GM23338 (cell line): ENCODE measurements at regions not wholly inside any gene's neighbourhood (a gene's known extent, or its start where the extent isn't known, plus 50 kb on each side); places are given as distances from the start of the nearest gene placed in this dataset.

ENCODE experiments used
- ATAC-seq: fragments of 200-7000 bp; cut with Tn5 transposase; 3 replicates; pipeline ENCODE4 v1.9.1; 2020
- DNase-seq: peaks from one replicate; pipeline ENCODE4 v3.0.0-alpha.2; 2015; ENCODE audit warnings: low spot score
- H2AFZ ChIP-seq: fragments of 200-600 bp; sonication (generic); 2 replicates; pipeline ENCODE4 v1.8.0; 2016; ENCODE audit warnings: antibody characterized with exemption, mild to moderate bottlenecking, moderate library complexity
- H3F3A ChIP-seq: fragments of 200-600 bp; sonication (generic); replicated peaks from 2 replicates; pipeline ENCODE4 v1.8.0; 2017; ENCODE audit warnings: antibody characterized with exemption, mixed run types, low read depth
- H3K27ac ChIP-seq: fragments of 200-600 bp; sonication (generic); 2 replicates; pipeline ENCODE4 v1.6.1; 2016; ENCODE audit warnings: low read depth
- H3K27me3 ChIP-seq: fragments of 200-600 bp; sonication (generic); 2 replicates; pipeline ENCODE4 v1.8.0; 2016; ENCODE audit warnings: mild to moderate bottlenecking, mixed run types, moderate library complexity; ENCODE audit not compliant: insufficient read depth
- H3K36me3 ChIP-seq: fragments of 200-600 bp; sonication (generic); 2 replicates; pipeline ENCODE4 v1.8.0; 2016; ENCODE audit warnings: mild to moderate bottlenecking; ENCODE audit not compliant: insufficient read depth
- H3K4me1 ChIP-seq: fragments of 200-600 bp; sonication (generic); 2 replicates; pipeline ENCODE4 v1.8.0; 2016; ENCODE audit warnings: mild to moderate bottlenecking, moderate library complexity; ENCODE audit not compliant: insufficient read depth
- H3K4me2 ChIP-seq: fragments of 200-600 bp; sonication (generic); 2 replicates; pipeline ENCODE4 v1.7.1; 2017; ENCODE audit warnings: mixed run types
- H3K4me3 ChIP-seq: fragments of 200-600 bp; sonication (generic); 2 replicates; pipeline ENCODE4 v1.6.1; 2016; ENCODE audit warnings: mixed run types
- H3K79me2 ChIP-seq: fragments of 200-600 bp; sonication (generic); replicated peaks from 2 replicates; pipeline ENCODE4 v1.8.0; 2017; ENCODE audit warnings: mild to moderate bottlenecking; ENCODE audit not compliant: insufficient read depth
- H3K9me2 ChIP-seq: fragments of 200-600 bp; sonication (generic); 2 replicates; pipeline ENCODE4 v1.8.0; 2017; ENCODE audit not compliant: insufficient read depth
- H4K20me1 ChIP-seq: fragments of 200-600 bp; sonication (generic); replicated peaks from 2 replicates; pipeline ENCODE4 v1.8.0; 2017; ENCODE audit warnings: mild to moderate bottlenecking; ENCODE audit not compliant: insufficient read depth
- H3K27ac Mint-ChIP-seq: 2 replicates; pipeline ENCODE4 v1.8.0; 2020; ENCODE audit warnings: inconsistent platforms, mild to moderate bottlenecking, moderate library complexity, mixed read lengths
- H3K27me3 Mint-ChIP-seq: 3 replicates; pipeline ENCODE4 v1.8.0; 2022; ENCODE audit warnings: low read depth, mild to moderate bottlenecking, moderate library complexity, mixed read lengths, inconsistent platforms; ENCODE audit not compliant: insufficient read depth, poor library complexity
- H3K36me3 Mint-ChIP-seq: 3 replicates; pipeline ENCODE4 v1.8.0; 2021; ENCODE audit warnings: low read depth, mild to moderate bottlenecking, inconsistent platforms, moderate library complexity, mixed read lengths
- H3K4me1 Mint-ChIP-seq: 3 replicates; pipeline ENCODE4 v1.8.0; 2020; ENCODE audit warnings: mild to moderate bottlenecking, inconsistent platforms, mixed read lengths
- H3K4me3 Mint-ChIP-seq: 3 replicates; pipeline ENCODE4 v1.8.0; 2021; ENCODE audit warnings: moderate library complexity, mild to moderate bottlenecking, inconsistent platforms, mixed read lengths
- H3K9me3 Mint-ChIP-seq: 3 replicates; pipeline ENCODE4 v1.8.0; 2020; ENCODE audit warnings: moderate library complexity, mild to moderate bottlenecking, inconsistent platforms, mixed read lengths
- CREB1 ChIP-seq: fragments of 250-450 bp; sonication (Bioruptor Pico); IDR thresholded peaks from 2 replicates; pipeline ENCODE4 v1.5.0; 2020; ENCODE audit warnings: low read depth, mild to moderate bottlenecking, moderate library complexity
- CTCF ChIP-seq, 2 experiments: fragments of 200-600 bp in 1 of 2; sonication (generic) in 1 of 2; conservative IDR thresholded peaks; 2 replicates each; pipeline versions ENCODE4 v1.5.1 to v1.6.1; 2016 to 2017; ENCODE audit warnings: antibody characterized with exemption in 2 of 2, low read depth in 2 of 2, mild to moderate bottlenecking in 2 of 2, moderate library complexity in 1 of 2
- ETS1 ChIP-seq: IDR thresholded peaks from 2 replicates; pipeline ENCODE4 v1.6.1; 2016; ENCODE audit warnings: antibody characterized with exemption
- EZH2 ChIP-seq: fragments of 200-600 bp; sonication (generic); IDR thresholded peaks from one replicate; pipeline ENCODE4 v1.8.0; 2017; ENCODE audit warnings: antibody characterized with exemption, mild to moderate bottlenecking, low read depth; ENCODE audit not compliant: unreplicated experiment
- EZH2phosphoT487 ChIP-seq: fragments of 200-600 bp; sonication (generic); IDR thresholded peaks from one replicate; pipeline ENCODE4 v1.8.1; 2018; ENCODE audit warnings: antibody characterized with exemption; ENCODE audit not compliant: unreplicated experiment
- JUNB ChIP-seq: IDR thresholded peaks from one replicate; pipeline ENCODE4 v1.6.1; 2016; ENCODE audit warnings: antibody characterized with exemption; ENCODE audit not compliant: unreplicated experiment
- NANOG ChIP-seq: IDR thresholded peaks from 2 replicates; pipeline ENCODE4 v1.6.1; 2016; ENCODE audit warnings: antibody characterized with exemption, borderline replicate concordance
- POLR2AphosphoS5 ChIP-seq: IDR thresholded peaks from 2 replicates; pipeline ENCODE4 v1.6.1; 2016; ENCODE audit warnings: antibody characterized with exemption, low read depth
- REST ChIP-seq: IDR thresholded peaks from one replicate; pipeline ENCODE4 v1.6.1; 2018; ENCODE audit warnings: antibody characterized with exemption; ENCODE audit not compliant: unreplicated experiment
- STAT1 ChIP-seq: IDR thresholded peaks from one replicate; pipeline ENCODE4 v1.6.1; 2016; ENCODE audit warnings: antibody characterized with exemption; ENCODE audit not compliant: unreplicated experiment
- ZNF114 ChIP-seq: fragments of 250-450 bp; sonication (Bioruptor Pico); IDR thresholded peaks from 2 replicates; pipeline ENCODE4 v1.5.0; 2020; ENCODE audit warnings: mild to moderate bottlenecking, moderate library complexity
- ZNF331 ChIP-seq: fragments of 250-450 bp; sonication (Bioruptor Pico); IDR thresholded peaks from 2 replicates; pipeline ENCODE4 v1.5.0; 2020; ENCODE audit warnings: low read depth, mild to moderate bottlenecking, moderate library complexity
- ZNF462 ChIP-seq: fragments of 250-450 bp; sonication (Bioruptor Pico); IDR thresholded peaks from 2 replicates; pipeline ENCODE4 v1.5.0; 2020; ENCODE audit warnings: mild to moderate bottlenecking, moderate library complexity

- Mint-ChIP-seq H3K36me3 (peaks cover 15% of the 10 kb centered on the region; the same call in 2 of the 3 replicates), H3K4me1 (peaks cover 11% of the 10 kb centered on the region), H3K4me3 (no peak overlapping the region), H3K27ac (no peak overlapping the region), H3K9me3 (peaks cover 16% of the 10 kb centered on the region), H3K27me3 (no peaks in the 10 kb centered on the region)
- peaks cover 7% of the 10 kb centered on the region for H3K4me1 ChIP-seq
- DNase-seq = no peak
- no peaks in the 10 kb centered on the region for H3K79me2 ChIP-seq
- 0 out of 2 replicates have a peak, but pooled peaks cover 8% of the 10 kb centered on the region for H3K9me2 ChIP-seq
- H3K4me2 ChIP-seq = peak overlapping the region; percentile 70
- H2AFZ ChIP-seq = no peak overlapping the region
- no peaks in the 10 kb centered on the region for H3F3A ChIP-seq
- no peaks in the 10 kb centered on the region for H4K20me1 ChIP-seq
- no peak overlapping the region for H3K27ac ChIP-seq
- H3K4me3 ChIP-seq = peak overlapping the region; percentile 45
- no peak for TF ChIP-seq ZNF462 (CRISPR knock-in tag)
- TF ChIP-seq JUNB = no peak
- TF ChIP-seq CTCF (conservative IDR thresholded peaks at IDR 0.05; ENCODE audit: low read depth in 2 of 2) = no peak
- TF ChIP-seq EZH2 = no peak
- TF ChIP-seq POLR2AphosphoS5 = no peak
- no peak for TF ChIP-seq REST
- TF ChIP-seq ETS1 = no peak
- TF ChIP-seq NANOG = no peak
- TF ChIP-seq ZNF331 = no peak
- TF ChIP-seq ZNF114 (CRISPR knock-in tag) = no peak
- no peak for TF ChIP-seq EZH2phosphoT487
- no peak for TF ChIP-seq STAT1
- no peak for TF ChIP-seq CREB1 (CRISPR knock-in tag)
- no peaks in the 10 kb centered on the region for H3K27me3 ChIP-seq
- ATAC-seq = no peak
- H3K36me3 ChIP-seq = no peaks in the 10 kb centered on the region
These were observed 446.9 kb upstream of the LRRC7 start for GRCh38 chr1:69120817-69121216.
